GM18520 (cell line): ENCODE measurements at regions not wholly inside any gene's neighbourhood (a gene's known extent, or its start where the extent isn't known, plus 50 kb on each side); places are given as distances from the start of the nearest gene placed in this dataset.

Source experiments
- ATAC-seq: cut with Tn5 transposase; IDR thresholded peaks from one replicate; pipeline ENCODE4 v1.9.1; 2021; ENCODE audit not compliant: unreplicated experiment

- ATAC-seq: no peak
Measured at GRCh38 chr12:98244136-98244535, 271.3 kb upstream of the TMPO start.

- ATAC-seq: no peak
Measured at GRCh38 chr12:98253207-98254037, 262.0 kb upstream of the TMPO start.

GRCh38 chr12:98256830-98257229, 258.6 kb upstream of the TMPO start:
- ATAC-seq: no peak

- ATAC-seq: no peak
Measured at GRCh38 chr12:98259693-98260092, 255.7 kb upstream of the TMPO start.

GRCh38 chr12:98260276-98260675, 255.1 kb upstream of the TMPO start:
- no peak for ATAC-seq

GRCh38 chr12:98262902-98263301, 252.5 kb upstream of the TMPO start:
- no peak for ATAC-seq

GRCh38 chr12:98274430-98275130, 240.8 kb upstream of the TMPO start:
- ATAC-seq: peak; percentile 86

GRCh38 chr12:98275131-98275475, 240.3 kb upstream of the TMPO start:
- no peak for ATAC-seq

GRCh38 chr12:98280152-98280551, 235.2 kb upstream of the TMPO start:
- no peak for ATAC-seq

GRCh38 chr12:98280621-98281020, 234.8 kb upstream of the TMPO start:
- ATAC-seq: no peak

GRCh38 chr12:98291828-98292227, 223.6 kb upstream of the TMPO start:
- no peak for ATAC-seq

- ATAC-seq: no peak
Measured at GRCh38 chr12:98294051-98294805, 221.2 kb upstream of the TMPO start.

GRCh38 chr12:98295681-98296080, 219.7 kb upstream of the TMPO start:
- ATAC-seq: no peak

- no peak for ATAC-seq
Measured at GRCh38 chr12:98296462-98297079, 218.8 kb upstream of the TMPO start.

GRCh38 chr12:98297538-98297937, 217.9 kb upstream of the TMPO start:
- ATAC-seq: no peak

- ATAC-seq: no peak
Measured at GRCh38 chr12:98308141-98308540, 207.2 kb upstream of the TMPO start.

- ATAC-seq: no peak
Measured at GRCh38 chr12:98317939-98318899, 197.2 kb upstream of the TMPO start.

GRCh38 chr12:98319716-98320425, 195.5 kb upstream of the TMPO start:
- no peak for ATAC-seq

GRCh38 chr12:98325003-98325402, 190.4 kb upstream of the TMPO start:
- ATAC-seq: no peak

- ATAC-seq: no peak
Measured at GRCh38 chr12:98328467-98328866, 186.9 kb upstream of the TMPO start.
